HG02678 (cell line): ENCODE measurements at regions not wholly inside any gene's neighbourhood (a gene's known extent, or its start where the extent isn't known, plus 50 kb on each side); places are given as distances from the start of the nearest gene placed in this dataset.
A peak's percentile ranks its signal among the peaks of the same experiment; 100 is the strongest.

Experiments
- ATAC-seq: cut with Tn5 transposase; IDR thresholded peaks from one replicate; pipeline ENCODE4 v1.9.1; 2021; ENCODE audit warnings: mild to moderate bottlenecking, moderate library complexity; ENCODE audit not compliant: unreplicated experiment

DNA sequence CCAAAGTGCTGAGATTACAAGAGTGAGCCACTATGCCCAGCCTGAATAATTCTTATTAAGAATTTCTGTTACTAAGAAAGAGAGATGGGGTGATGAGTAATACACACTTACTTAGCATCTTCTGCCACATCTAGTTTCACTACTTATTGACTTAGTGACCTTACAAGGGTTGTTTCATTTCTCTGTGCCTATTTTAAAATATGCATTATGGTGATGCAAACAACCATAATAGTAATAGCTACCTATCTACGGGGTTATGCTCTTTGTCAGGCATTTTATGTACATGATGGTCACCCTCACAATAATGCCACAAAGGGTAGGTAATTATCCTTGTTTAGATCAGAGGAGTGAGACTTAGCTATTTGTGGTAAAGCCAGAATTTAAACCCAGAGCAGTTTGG is 499.0 kb upstream of the SGCD start:
- peak; percentile 71 for ATAC-seq

DNA sequence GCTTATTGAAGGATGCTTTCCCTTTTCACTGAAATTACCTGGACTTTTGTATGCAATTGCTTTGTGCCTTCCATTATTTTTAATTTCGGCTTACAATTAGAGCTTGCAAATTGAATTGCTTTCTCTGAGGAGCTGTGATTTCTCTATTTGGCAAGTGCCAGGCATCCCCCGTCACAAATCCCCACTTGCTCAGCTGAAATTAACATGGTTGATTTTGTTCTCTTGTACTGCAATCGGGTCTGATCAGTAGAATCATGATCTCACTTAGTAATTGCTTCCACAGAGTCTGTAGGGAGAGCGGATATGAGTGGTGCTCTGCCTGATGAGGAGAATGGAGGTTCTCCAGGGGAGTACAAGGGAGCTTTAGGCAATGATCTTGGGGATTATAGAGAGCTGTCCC is 495.5 kb upstream of the SGCD start:
- no peak for ATAC-seq

- no peak for ATAC-seq
Observed at GRCh38 chr5:155833287-155833686, 493.7 kb upstream of the SGCD start.

- ATAC-seq: no peak
Observed at GRCh38 chr5:155834271-155834975, 492.5 kb upstream of the SGCD start.

DNA sequence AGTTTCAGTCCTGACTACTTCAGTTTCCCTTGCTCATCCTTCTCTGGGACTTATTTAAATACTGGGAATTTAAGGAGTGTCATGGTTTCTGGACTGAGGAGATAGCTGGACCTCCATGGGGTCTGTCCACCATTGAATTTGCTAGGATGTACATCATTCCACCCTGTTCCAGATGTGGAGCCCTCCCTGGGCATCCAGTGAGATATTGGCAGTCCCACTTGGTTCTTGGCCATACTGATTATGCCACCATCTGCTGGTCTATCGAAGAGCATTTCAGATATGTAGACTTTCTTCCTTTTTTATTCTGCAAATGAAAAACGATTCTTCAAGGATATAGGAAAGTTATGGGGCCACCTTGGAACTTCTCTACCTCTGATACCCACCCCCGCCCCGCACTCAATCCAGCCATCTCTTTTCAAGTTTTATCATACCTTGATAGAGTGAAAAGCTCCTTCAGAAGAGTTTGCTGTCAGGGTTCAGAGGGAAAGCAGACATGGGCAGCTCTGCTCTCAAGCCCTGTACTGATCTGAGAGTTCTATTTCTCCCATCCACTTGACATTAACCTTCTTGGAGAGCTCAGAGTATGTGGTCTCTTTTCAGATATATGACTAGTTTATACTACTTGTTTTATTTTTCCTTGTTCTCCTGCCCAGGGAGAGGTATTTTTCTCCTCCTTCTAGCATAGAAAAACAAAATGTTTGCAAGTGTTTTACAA is 490.7 kb upstream of the SGCD start:
- ATAC-seq: no peak

DNA sequence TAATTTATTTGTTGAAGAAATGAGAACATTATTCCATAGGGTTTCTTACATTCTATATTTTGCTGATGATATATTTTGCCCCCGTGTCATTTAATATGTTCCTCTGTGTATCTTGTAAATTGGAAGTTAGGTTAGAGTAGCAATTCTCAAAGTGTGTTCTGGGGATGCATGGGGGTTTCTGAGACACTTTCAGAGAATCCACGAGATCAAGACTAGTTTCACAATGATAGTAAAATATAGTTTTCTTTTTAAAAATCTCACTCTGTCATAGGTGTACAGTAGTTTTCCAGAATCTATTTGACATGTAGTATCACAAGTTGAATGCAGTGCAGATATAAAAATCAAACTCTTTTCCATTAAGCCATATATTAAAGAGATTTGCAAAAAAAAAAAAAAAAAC is 488.6 kb upstream of the SGCD start:
- ATAC-seq: no peak

DNA sequence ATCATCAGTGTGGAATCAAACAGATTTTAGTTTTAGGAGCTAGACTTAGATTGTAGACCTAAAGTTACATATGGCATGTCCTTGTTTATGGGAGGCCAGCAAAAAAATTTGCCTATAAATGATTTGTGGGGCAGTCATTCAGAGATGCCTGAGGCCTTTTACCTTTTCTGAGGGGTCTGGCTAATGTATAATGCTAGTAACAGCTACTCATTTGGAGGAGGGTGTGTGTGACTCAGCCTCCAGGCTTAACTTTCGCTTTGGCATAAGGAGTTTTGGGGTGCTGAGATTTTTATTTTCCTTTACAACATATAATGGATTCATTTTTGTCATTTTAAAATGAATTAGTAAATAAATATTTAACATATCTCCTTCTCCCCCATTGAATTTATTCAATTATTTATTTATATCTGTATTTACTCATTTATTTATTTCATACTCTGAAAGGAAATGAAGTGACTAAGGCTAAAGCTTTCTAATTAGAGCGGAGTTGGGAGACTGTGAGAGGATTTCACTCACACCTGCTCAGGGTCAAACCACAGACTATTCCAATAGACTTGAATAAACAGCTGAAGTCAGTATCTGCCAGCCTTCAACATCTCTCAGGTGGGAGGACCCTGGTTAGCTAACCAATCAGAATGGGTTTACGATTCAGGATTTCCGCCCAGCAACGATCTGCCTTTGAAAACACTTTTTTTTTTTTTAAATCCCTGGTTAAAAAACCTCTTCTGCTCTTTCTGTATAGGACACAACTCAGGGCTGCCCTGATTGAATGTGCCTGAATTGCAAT is 487.5 kb upstream of the SGCD start:
- no peak for ATAC-seq

- no peak for ATAC-seq
Observed at GRCh38 chr5:155844542-155844941, 482.4 kb upstream of the SGCD start.

- no peak for ATAC-seq
Observed at GRCh38 chr5:155850370-155850769, 476.6 kb upstream of the SGCD start.

DNA sequence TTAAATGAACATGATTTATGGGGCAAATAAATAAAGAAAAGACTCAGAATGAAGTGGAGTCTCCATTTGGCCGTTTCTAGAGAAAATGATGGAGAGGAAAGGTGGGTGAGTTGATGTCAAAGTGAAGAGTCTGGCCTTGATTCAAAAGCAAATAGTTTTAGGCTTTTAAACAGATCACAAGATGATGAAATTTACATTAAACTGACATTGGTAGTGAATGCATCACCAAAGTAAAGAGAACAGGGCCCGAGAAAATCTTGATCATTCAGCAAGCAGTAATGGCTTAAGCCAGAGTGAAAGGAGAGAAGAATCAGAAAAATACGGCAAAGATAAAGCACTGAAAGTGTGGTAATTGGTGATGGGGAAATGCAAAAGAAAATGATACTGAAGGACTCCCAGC is 460.0 kb upstream of the SGCD start:
- ATAC-seq: no peak

DNA sequence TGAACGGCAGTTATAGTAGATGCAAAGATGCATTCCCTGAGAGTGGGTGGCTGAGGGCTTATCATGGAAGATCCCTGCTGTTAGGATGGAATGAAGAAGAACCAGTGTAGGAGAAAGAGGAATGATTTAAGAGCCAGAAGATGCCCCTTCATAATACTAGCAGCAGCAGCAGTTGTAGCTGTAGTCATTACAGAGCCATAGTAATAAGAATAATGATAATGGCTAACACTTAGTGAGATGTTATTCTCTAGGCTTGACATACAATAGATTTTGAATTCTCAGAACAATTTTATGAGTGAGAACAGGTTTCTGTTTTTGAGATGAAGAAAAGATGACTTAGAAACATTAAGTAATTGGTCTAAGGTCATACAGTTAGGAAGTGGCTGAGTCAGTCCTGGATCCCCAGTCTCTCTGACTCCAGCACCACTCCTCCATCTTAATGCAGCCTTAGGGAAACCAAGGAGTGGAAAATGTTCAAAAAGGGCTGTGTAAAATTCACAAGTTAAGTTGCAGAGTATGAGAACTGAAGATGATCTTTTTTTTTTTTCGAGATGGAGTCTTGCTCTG is 459.4 kb upstream of the SGCD start:
- no peak for ATAC-seq

GRCh38 chr5:155870636-155871035 is 456.3 kb upstream of the SGCD start:
- no peak for ATAC-seq

- no peak for ATAC-seq
Observed at GRCh38 chr5:155871623-155872022, 455.3 kb upstream of the SGCD start.

- no peak for ATAC-seq
Observed at GRCh38 chr5:155872629-155873220, 454.2 kb upstream of the SGCD start.

DNA sequence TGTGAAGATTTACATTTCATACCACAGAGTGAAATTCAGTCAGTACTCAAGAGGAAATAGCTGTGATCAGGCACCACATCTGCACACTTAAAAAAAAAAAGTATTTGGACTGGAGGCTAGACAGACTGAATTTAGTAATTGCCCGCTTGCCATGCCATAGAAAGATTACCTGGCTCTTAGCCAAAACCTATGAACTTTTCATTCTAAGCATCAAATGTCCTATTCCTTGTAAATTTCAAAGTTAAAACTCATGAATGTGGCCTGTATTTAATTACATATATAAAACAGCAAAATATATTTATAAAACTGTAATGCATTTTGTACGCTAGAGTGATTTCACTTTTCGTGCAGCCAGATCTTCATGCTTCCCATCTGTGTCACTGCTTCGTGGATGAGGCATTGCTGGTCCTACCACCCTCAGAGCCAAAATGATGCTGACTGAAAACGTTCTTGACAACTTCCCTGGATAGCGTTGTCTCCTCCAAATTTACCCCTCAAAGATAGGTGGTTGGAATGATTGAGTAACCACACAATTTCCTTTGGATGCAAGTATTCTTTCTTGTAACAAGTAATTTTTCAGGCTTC is 447.9 kb upstream of the SGCD start:
- no peak for ATAC-seq

GRCh38 chr5:155884041-155884440 is 442.9 kb upstream of the SGCD start:
- ATAC-seq: no peak

- no peak for ATAC-seq
Observed at GRCh38 chr5:155885199-155885598, 441.8 kb upstream of the SGCD start.

GRCh38 chr5:155886311-155887031 is 440.5 kb upstream of the SGCD start:
- no peak for ATAC-seq

- no peak for ATAC-seq
Observed at GRCh38 chr5:155895484-155895883, 431.5 kb upstream of the SGCD start.

DNA sequence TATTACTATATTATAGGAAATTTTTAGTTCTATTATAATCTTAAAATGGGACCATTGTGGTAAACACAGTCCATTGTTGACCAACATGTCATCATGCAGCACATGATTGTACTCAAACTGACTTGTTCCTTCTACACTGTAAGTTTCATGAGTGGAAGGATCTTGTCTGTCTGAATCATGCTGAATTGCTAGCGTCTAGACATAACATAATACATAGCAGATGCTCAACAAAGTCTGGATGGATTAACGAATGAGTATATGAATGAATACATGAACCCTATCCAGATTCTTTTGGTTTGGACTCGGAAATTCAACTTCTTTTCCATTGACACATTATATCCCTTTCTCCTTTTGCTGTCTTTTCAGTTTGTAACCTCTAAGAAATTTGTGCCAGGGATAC is 429.2 kb upstream of the SGCD start:
- ATAC-seq: no peak
